ENCODE measurements at regions not wholly inside any gene's neighbourhood (a gene's known extent, or its start where the extent isn't known, plus 50 kb on each side); places are given as distances from the start of the nearest gene placed in this dataset.
A peak's percentile ranks its signal among the peaks of the same experiment; 100 is the strongest.

- no peak overlapping the region for H3K27ac Mint-ChIP-seq
- H3K27me3 Mint-ChIP-seq (ENCODE audit: insufficient read depth, low read depth, poor library complexity) = no peaks in the 10 kb centered on the region
- H3K36me3 Mint-ChIP-seq (ENCODE audit: low read depth) = peaks cover 20% of the 10 kb centered on the region; the same call in 2 of the 3 replicates
- DNase-seq (ENCODE audit: low spot score) (no peak), ATAC-seq (no peak)
- Histone ChIP-seq H3K9me2 (ENCODE audit: insufficient read depth) (no peaks in the 10 kb centered on the region), H3K36me3 (ENCODE audit: insufficient read depth) (peaks cover 6% of the 10 kb centered on the region; the same call in 1 of the 2 replicates), H3F3A (replicated peaks; ENCODE audit: low read depth) (no peaks in the 10 kb centered on the region), H3K4me3 (no peak overlapping the region), H3K27ac (ENCODE audit: low read depth) (no peak overlapping the region), H3K79me2 (replicated peaks; ENCODE audit: insufficient read depth) (no peaks in the 10 kb centered on the region), H4K20me1 (replicated peaks; ENCODE audit: insufficient read depth) (no peaks in the 10 kb centered on the region), H2AFZ (no peak overlapping the region), H3K27me3 (ENCODE audit: insufficient read depth) (no peaks in the 10 kb centered on the region), H3K4me1 (ENCODE audit: insufficient read depth) (no peaks in the 10 kb centered on the region), H3K4me2 (no peak overlapping the region)
- no peak overlapping the region for H3K4me3 Mint-ChIP-seq
- no peaks in the 10 kb centered on the region for H3K4me1 Mint-ChIP-seq
- TF ChIP-seq JUNB (IDR thresholded peaks at IDR 0.05; ENCODE audit: unreplicated experiment) = no peak
- 0 out of 4 replicates have a peak, but pooled peaks of 1 of the 2 experiments have one; percentile 24 for TF ChIP-seq CTCF (conservative IDR thresholded peaks at IDR 0.05; ENCODE audit: low read depth in 2 of 2)
- peaks cover 91% of the 10 kb centered on the region for H3K9me3 Mint-ChIP-seq
These were observed 120.8 kb downstream of the EMB start for GRCh38 chr5:50320131-50320749.

GRCh38 chr5:50318220-50318619 is 122.9 kb downstream of the EMB start:
- H3K9me2 ChIP-seq (ENCODE audit: insufficient read depth) = no peaks in the 10 kb centered on the region
- Mint-ChIP-seq H3K4me3 (no peak overlapping the region), H3K4me1 (no peaks in the 10 kb centered on the region), H3K27ac (no peak overlapping the region), H3K9me3 (peaks cover 90% of the 10 kb centered on the region), H3K27me3 (ENCODE audit: insufficient read depth, low read depth, poor library complexity) (no peaks in the 10 kb centered on the region), H3K36me3 (ENCODE audit: low read depth) (peaks cover 26% of the 10 kb centered on the region; the same call in 2 of the 3 replicates)
- no peaks in the 10 kb centered on the region for H3K4me1 ChIP-seq (ENCODE audit: insufficient read depth)
- H3K4me3 ChIP-seq = no peak overlapping the region
- peaks cover 6% of the 10 kb centered on the region for H3K36me3 ChIP-seq (ENCODE audit: insufficient read depth)
- H3F3A ChIP-seq (replicated peaks; ENCODE audit: low read depth) = no peaks in the 10 kb centered on the region
- no peaks in the 10 kb centered on the region for H3K79me2 ChIP-seq (replicated peaks; ENCODE audit: insufficient read depth)
- H2AFZ ChIP-seq = no peak overlapping the region
- H3K4me2 ChIP-seq = no peak overlapping the region
- ATAC-seq = no peak
- H3K27ac ChIP-seq (ENCODE audit: low read depth) = no peak overlapping the region
- no peaks in the 10 kb centered on the region for H3K27me3 ChIP-seq (ENCODE audit: insufficient read depth)
- DNase-seq (ENCODE audit: low spot score) = no peak
- H4K20me1 ChIP-seq (replicated peaks; ENCODE audit: insufficient read depth) = no peaks in the 10 kb centered on the region
- no peak for TF ChIP-seq CTCF (conservative IDR thresholded peaks at IDR 0.05; ENCODE audit: low read depth in 2 of 2)
- TF ChIP-seq ZNF462 (CRISPR knock-in tag; IDR thresholded peaks at IDR 0.05) = no peak
- TF ChIP-seq REST (IDR thresholded peaks at IDR 0.05; ENCODE audit: unreplicated experiment) = no peak
- TF ChIP-seq ZNF331 (CRISPR knock-in tag; IDR thresholded peaks at IDR 0.05; ENCODE audit: low read depth) = no peak

All from GM23338 (cell line).